ENCODE measurements at regions not wholly inside any gene's neighbourhood (a gene's known extent, or its start where the extent isn't known, plus 50 kb on each side); places are given as distances from the start of the nearest gene placed in this dataset.

DNA sequence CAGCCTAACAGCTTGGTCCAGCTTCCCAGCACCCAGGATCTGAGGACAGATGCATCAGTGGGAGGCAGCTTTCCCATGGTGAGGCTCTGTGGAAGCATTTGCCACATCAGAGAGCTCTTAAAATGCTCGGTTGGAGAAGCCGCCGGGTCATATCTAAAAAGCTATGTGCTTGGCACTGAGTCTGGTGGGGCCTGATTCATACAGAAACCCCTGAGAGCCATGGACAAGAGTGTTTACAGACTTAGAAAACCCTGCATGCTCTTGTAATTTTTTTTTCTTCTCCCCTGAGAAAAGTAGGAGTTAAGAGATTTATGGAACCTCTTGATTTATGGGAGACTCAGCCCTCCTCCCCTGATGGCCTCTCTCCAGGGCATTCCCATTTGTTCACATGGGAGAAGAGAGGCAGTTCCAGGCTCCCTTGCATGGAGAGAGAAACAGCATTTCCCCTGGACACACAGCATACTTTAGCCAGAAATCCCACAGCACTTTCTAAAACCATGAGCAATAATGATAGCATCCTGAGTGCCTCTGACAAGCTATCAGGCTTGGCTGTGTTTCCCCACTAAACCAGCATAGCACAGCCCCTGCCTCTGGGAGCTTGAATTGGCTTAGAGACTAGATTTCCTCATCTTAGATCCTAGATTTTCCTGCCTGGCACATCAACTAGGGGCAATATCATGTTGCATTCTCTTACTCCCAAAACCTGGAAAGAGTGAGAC lies 322.1 kb upstream of the AUTS2 start:
- no peak for TF ChIP-seq POLR2AphosphoS5 (IDR thresholded peaks at IDR 0.05; ENCODE audit: borderline replicate concordance, low read depth, low read length)
- no peak for TF ChIP-seq EZH2 (IDR thresholded peaks at IDR 0.05)
- no peak for TF ChIP-seq FOXP2 (optimal IDR thresholded peaks at IDR 0.05; ENCODE audit: control extremely low read depth, extremely low read length, insufficient read depth)
